PC-3 (cell line): ENCODE measurements at regions not wholly inside any gene's neighbourhood (a gene's known extent, or its start where the extent isn't known, plus 50 kb on each side); places are given as distances from the start of the nearest gene placed in this dataset.
A peak's percentile ranks its signal among the peaks of the same experiment; 100 is the strongest.

Source experiments
- ATAC-seq: fragments of 200-7000 bp; cut with Tn5 transposase; 2 replicates; pipeline ENCODE4 v1.9.1; 2020; ENCODE audit warnings: mild to moderate bottlenecking, moderate library complexity
- BruUV-seq: library from RNA; stranded (reverse); fragments of 400-500 nt; replicated peaks from 2 replicates; lab custom pipeline; 2021; lab: Mats Ljungman, UMichigan
- CTCF ChIA-PET: fragments of 300-600 bp; sonication (Branson Sonifier 250); formaldehyde crosslinking; loops from one replicate; lab custom pipeline; 2022; ENCODE audit warnings: antibody characterized with exemption; lab: Charles Lee
- POLR2A ChIA-PET: fragments of 300-600 bp; sonication (Branson Sonifier 250); formaldehyde crosslinking; loops from one replicate; lab custom pipeline; 2022; ENCODE audit warnings: antibody characterized with exemption; ENCODE audit not compliant: unreplicated experiment; lab: Charles Lee
- DNase-seq: peaks from one replicate; pipeline ENCODE4 v3.0.0-alpha.2; 2015
- H2AFZ ChIP-seq: fragments of 300-600 bp; sonication (generic); 2 replicates; pipeline ENCODE4 v1.6.0; 2016; ENCODE audit warnings: antibody characterized with exemption, low read length
- H3F3A ChIP-seq: fragments of 300-600 bp; sonication (generic); one replicate; pipeline ENCODE4 v1.6.0; 2017; ENCODE audit warnings: antibody characterized with exemption, low read length, control low read depth, mild to moderate bottlenecking; ENCODE audit not compliant: unreplicated experiment
- H3K27ac ChIP-seq: fragments of 300-600 bp; sonication (generic); 2 replicates; pipeline ENCODE4 v1.5.1; 2016; ENCODE audit warnings: mild to moderate bottlenecking, low read length
- H3K27me3 ChIP-seq: fragments of 300-600 bp; sonication (generic); 2 replicates; pipeline ENCODE4 v1.6.1; 2016; ENCODE audit warnings: low read length, mixed read lengths
- H3K36me3 ChIP-seq: fragments of 300-600 bp; sonication (generic); 2 replicates; pipeline ENCODE4 v1.6.1; 2016; ENCODE audit warnings: low read depth, mixed run types, low read length, mixed read lengths
- H3K4me1 ChIP-seq: fragments of 300-600 bp; sonication (generic); 2 replicates; pipeline ENCODE4 v1.5.1; 2016; ENCODE audit warnings: low read length; ENCODE audit not compliant: insufficient read depth
- H3K4me2 ChIP-seq: fragments of 300-600 bp; sonication (generic); 2 replicates; pipeline ENCODE4 v1.6.0; 2016; ENCODE audit warnings: low read length
- H3K4me3 ChIP-seq: fragments of 300-600 bp; sonication (generic); 2 replicates; pipeline ENCODE4 v1.5.1; 2016; ENCODE audit warnings: mild to moderate bottlenecking, low read length, mixed read lengths
- H3K79me2 ChIP-seq: fragments of 300-600 bp; sonication (generic); 2 replicates; pipeline ENCODE4 v1.6.1; 2017; ENCODE audit warnings: low read length, mixed read lengths
- H3K9ac ChIP-seq: fragments of 300-600 bp; sonication (generic); 2 replicates; pipeline ENCODE4 v1.6.0; 2016; ENCODE audit warnings: mild to moderate bottlenecking, low read length
- H3K9me2 ChIP-seq: fragments of 300-600 bp; sonication (generic); replicated peaks from 2 replicates; pipeline ENCODE4 v1.6.1; 2016; ENCODE audit warnings: mixed run types, low read length, mixed read lengths
- H3K9me3 ChIP-seq: fragments of 300-600 bp; sonication (generic); 2 replicates; pipeline ENCODE4 v1.6.1; 2016; ENCODE audit warnings: low read length, mixed read lengths
- H4K20me1 ChIP-seq: fragments of 300-600 bp; sonication (generic); 2 replicates; pipeline ENCODE4 v1.6.1; 2016; ENCODE audit warnings: low read length, mixed read lengths
- EZH2 ChIP-seq: fragments of 300-600 bp; sonication (generic); IDR thresholded peaks from one replicate; pipeline ENCODE4 v1.6.1; 2017; ENCODE audit warnings: antibody characterized with exemption, mild to moderate bottlenecking, low read length; ENCODE audit not compliant: unreplicated experiment
- EZH2phosphoT487 ChIP-seq: fragments of 300-600 bp; sonication (generic); IDR thresholded peaks from 2 replicates; pipeline ENCODE4 v1.6.1; 2018; ENCODE audit warnings: mild to moderate bottlenecking, antibody characterized with exemption, low read length, borderline replicate concordance
- intact Hi-C: fragments of 100-400 bp; cut with micrococcal nuclease; formaldehyde crosslinking; loops from 2 replicates; pipeline ENCODE4 v1.9.0; 2023
- TF ChIP-seq, protein P1 (sequence below): fragments of 300-600 bp; sonication (generic); conservative IDR thresholded peaks from 2 replicates; pipeline ENCODE4 v1.5.1; 2017; ENCODE audit warnings: antibody characterized with exemption, low read depth, mild to moderate bottlenecking, low read length

DNA sequence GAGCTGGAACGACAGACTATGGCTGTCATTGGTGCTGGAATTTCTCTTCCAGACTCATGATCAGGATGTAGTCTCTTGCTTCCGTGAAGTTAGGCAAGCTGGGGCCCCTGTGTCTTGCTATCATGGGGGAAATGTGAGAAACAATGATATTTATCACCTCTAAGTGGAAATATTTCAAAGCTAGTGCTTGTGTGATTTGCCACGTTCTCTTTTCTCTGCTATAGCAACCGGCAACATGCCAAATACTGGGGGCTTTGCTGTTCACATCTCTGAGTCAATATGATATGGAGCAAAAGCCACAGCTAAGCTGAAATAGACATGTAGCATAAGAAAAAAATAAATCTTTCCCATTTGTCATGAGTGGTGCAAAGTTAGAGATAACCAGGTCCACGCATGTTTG, 668.2 kb upstream of the IGFBP3 start:
- no peaks in the 10 kb centered on the region for H3K27me3 ChIP-seq
- no peaks in the 10 kb centered on the region for H3K36me3 ChIP-seq
- H3K9me2 ChIP-seq = no peaks in the 10 kb centered on the region
- no peak overlapping the region for H3K9ac ChIP-seq
- H3K4me2 ChIP-seq = no peak overlapping the region
- H3K27ac ChIP-seq = no peak overlapping the region
- H3K4me3 ChIP-seq = no peak overlapping the region
- no peaks in the 10 kb centered on the region for H3F3A ChIP-seq
- no peaks in the 10 kb centered on the region for H3K9me3 ChIP-seq
- ChIA-PET POLR2A (no interaction called here), CTCF (no interaction called here)
- H2AFZ ChIP-seq = no peak overlapping the region
- H3K79me2 ChIP-seq = no peaks in the 10 kb centered on the region
- no peak for DNase-seq
- BruUV-seq = no TSS peak
- intact Hi-C loops = no loop called here
- no peak for ATAC-seq
- H3K4me1 ChIP-seq = peaks cover 15% of the 10 kb centered on the region
- H4K20me1 ChIP-seq = no peaks in the 10 kb centered on the region
- TF ChIP-seq EZH2phosphoT487 (no peak), EZH2 (no peak)
- TF ChIP-seq, protein P1, sequence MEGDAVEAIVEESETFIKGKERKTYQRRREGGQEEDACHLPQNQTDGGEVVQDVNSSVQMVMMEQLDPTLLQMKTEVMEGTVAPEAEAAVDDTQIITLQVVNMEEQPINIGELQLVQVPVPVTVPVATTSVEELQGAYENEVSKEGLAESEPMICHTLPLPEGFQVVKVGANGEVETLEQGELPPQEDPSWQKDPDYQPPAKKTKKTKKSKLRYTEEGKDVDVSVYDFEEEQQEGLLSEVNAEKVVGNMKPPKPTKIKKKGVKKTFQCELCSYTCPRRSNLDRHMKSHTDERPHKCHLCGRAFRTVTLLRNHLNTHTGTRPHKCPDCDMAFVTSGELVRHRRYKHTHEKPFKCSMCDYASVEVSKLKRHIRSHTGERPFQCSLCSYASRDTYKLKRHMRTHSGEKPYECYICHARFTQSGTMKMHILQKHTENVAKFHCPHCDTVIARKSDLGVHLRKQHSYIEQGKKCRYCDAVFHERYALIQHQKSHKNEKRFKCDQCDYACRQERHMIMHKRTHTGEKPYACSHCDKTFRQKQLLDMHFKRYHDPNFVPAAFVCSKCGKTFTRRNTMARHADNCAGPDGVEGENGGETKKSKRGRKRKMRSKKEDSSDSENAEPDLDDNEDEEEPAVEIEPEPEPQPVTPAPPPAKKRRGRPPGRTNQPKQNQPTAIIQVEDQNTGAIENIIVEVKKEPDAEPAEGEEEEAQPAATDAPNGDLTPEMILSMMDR = no peak

DNA sequence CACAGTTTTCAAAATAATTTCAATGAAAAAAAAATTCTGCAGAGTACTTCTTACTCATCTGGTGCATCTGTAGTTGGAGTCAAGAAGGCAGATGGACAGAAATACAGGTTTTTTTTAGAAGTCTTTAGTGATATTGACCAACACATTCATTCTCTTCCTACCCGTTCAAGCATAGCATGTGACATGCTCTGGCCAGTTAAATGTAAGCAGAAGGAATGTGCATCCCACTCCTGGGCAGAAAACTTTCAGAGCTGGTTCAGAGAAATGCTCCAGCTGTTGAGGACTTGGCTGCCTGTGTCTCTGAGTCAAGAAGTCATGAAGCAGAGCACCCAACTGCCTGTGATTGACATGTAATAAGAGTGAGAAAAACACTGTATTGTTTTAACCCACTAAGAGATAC, 665.3 kb upstream of the IGFBP3 start:
- no peaks in the 10 kb centered on the region for H3F3A ChIP-seq
- H3K79me2 ChIP-seq = no peaks in the 10 kb centered on the region
- DNase-seq (no peak), ATAC-seq (no peak)
- no peak overlapping the region for H3K4me2 ChIP-seq
- H3K9ac ChIP-seq = no peak overlapping the region
- TF ChIP-seq EZH2 (no peak), EZH2phosphoT487 (no peak)
- TF ChIP-seq, protein P1 = no peak
- no TSS peak for BruUV-seq
- H3K9me3 ChIP-seq = no peaks in the 10 kb centered on the region
- no peaks in the 10 kb centered on the region for H3K9me2 ChIP-seq
- no peak overlapping the region for H2AFZ ChIP-seq
- peaks cover 22% of the 10 kb centered on the region for H3K4me1 ChIP-seq
- H3K36me3 ChIP-seq = no peaks in the 10 kb centered on the region
- H3K27me3 ChIP-seq = no peaks in the 10 kb centered on the region
- CTCF ChIA-PET = no interaction called here
- POLR2A ChIA-PET = no interaction called here
- H3K27ac ChIP-seq = no peak overlapping the region
- intact Hi-C loops = no loop called here
- no peaks in the 10 kb centered on the region for H4K20me1 ChIP-seq
- no peak overlapping the region for H3K4me3 ChIP-seq

DNA sequence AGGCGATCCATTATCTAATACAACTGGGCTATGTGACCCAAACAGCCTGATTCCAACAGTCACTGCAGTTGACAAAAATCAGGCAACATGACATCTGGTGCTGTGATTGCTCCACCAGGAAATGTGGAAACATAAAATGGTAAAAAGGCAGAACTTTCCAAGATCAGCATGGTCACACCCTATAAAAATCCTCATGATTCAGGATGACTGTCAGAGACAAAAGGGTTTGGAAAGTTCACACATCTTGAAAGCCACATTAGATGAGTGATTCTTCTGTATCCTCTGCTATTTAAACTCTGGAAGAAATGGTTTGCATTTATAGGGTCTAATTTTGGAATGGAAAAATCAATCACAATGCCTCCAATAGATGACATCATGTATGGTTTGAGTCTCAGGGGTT, 662.6 kb upstream of the IGFBP3 start:
- ChIA-PET CTCF (no interaction called here), POLR2A (no interaction called here)
- no peaks in the 10 kb centered on the region for H3K9me3 ChIP-seq
- DNase-seq = peak; percentile 67
- H4K20me1 ChIP-seq = no peaks in the 10 kb centered on the region
- TF ChIP-seq EZH2 = no peak
- TF ChIP-seq, protein P1 = no peak
- no peak for TF ChIP-seq EZH2phosphoT487
- no peaks in the 10 kb centered on the region for H3K79me2 ChIP-seq
- no peak overlapping the region for H2AFZ ChIP-seq
- H3K36me3 ChIP-seq = no peaks in the 10 kb centered on the region
- H3K4me2 ChIP-seq = no peak overlapping the region
- intact Hi-C loops = loop anchor here (5.0 kb wide), 1 partner anchor 36 kb away; no protein-coding TSS in a partner anchor
- no TSS peak for BruUV-seq
- H3K9me2 ChIP-seq = no peaks in the 10 kb centered on the region
- H3K4me3 ChIP-seq = no peak overlapping the region
- H3K4me1 ChIP-seq = peaks cover 13% of the 10 kb centered on the region; the same call in 1 of the 2 replicates
- no peak overlapping the region for H3K9ac ChIP-seq
- peak overlapping the region; percentile 36 for H3K27ac ChIP-seq
- no peaks in the 10 kb centered on the region for H3K27me3 ChIP-seq
- ATAC-seq = peak; percentile 87
- no peaks in the 10 kb centered on the region for H3F3A ChIP-seq
